Body of pancreas (tissue), 4 donors: ENCODE measurements at regions not wholly inside any gene's neighbourhood (a gene's known extent, or its start where the extent isn't known, plus 50 kb on each side); places are given as distances from the start of the nearest gene placed in this dataset.

Experiments used
- ATAC-seq: fragments of 150-250 bp; one replicate; pipeline ENCODE4 v1.9.1; 2016
- DNase-seq, 4 donors: peaks; one replicate each; pipeline ENCODE4 v3.0.0-alpha.2; 2019
- H3K27ac ChIP-seq, 4 donors: fragments of 200-600 bp; sonication (generic); 1 replicate in 3 of 4; 2 replicates in 1 of 4; pipeline versions ENCODE4 v1.5.1 to v1.6.1; 2016 to 2019; ENCODE audit warnings: mild to moderate bottlenecking in 1 of 4, mixed read lengths in 1 of 4, moderate library complexity in 1 of 4
- H3K27me3 ChIP-seq, 2 donors: fragments of 200-600 bp; sonication (generic); one replicate each; pipeline ENCODE4 v1.6.0; 2016; ENCODE audit warnings: mild to moderate bottlenecking in 1 of 2
- H3K36me3 ChIP-seq, 2 donors: fragments of 200-600 bp; sonication (generic); replicated peaks in 1 of 2; 2 replicates each; pipeline ENCODE4 v1.5.1; 2016; ENCODE audit warnings: low read depth in 2 of 2; ENCODE audit not compliant: insufficient read depth in 1 of 2
- H3K4me1 ChIP-seq: fragments of 200-600 bp; sonication (generic); one replicate; pipeline ENCODE4 v1.6.0; 2016
- H3K4me3 ChIP-seq, 2 donors: fragments of 200-600 bp; sonication (generic); 1 replicate in 1 of 2; 2 replicates in 1 of 2; pipeline ENCODE4 v1.5.1; 2016 to 2019
- H3K9me3 ChIP-seq, 3 donors: fragments of 200-600 bp; sonication (generic); 1 replicate in 2 of 3; 2 replicates in 1 of 3; pipeline ENCODE4 v1.5.1; 2016
- POLR2A ChIP-seq, 3 donors: fragments of 450-650 bp; IDR thresholded peaks; one replicate each; pipeline ENCODE4 v1.6.1; 2016; ENCODE audit warnings: antibody characterized with exemption in 3 of 3, mild to moderate bottlenecking in 2 of 3
- WGBS, 2 donors: methylation state at CpG; one replicate each; pipeline ENCODE4 v1.1.5; 2017; 5-methylcytosine and 5-hydroxymethylcytosine counted together
- intact Hi-C: fragments of 100-400 bp; cut with DNase I; formaldehyde crosslinking; loops from one replicate; pipeline ENCODE4 v1.15.1; 2023
- TF ChIP-seq, protein P1 (sequence below), 7 experiments: fragments of 450-650 bp in 4 of 7; fragments of 200-600 bp in 3 of 7; sonication (generic) in 3 of 7; IDR thresholded peaks; one replicate each; pipeline ENCODE4 v1.5.1; 2016 to 2019; ENCODE audit warnings: antibody characterized with exemption in 7 of 7

DNA sequence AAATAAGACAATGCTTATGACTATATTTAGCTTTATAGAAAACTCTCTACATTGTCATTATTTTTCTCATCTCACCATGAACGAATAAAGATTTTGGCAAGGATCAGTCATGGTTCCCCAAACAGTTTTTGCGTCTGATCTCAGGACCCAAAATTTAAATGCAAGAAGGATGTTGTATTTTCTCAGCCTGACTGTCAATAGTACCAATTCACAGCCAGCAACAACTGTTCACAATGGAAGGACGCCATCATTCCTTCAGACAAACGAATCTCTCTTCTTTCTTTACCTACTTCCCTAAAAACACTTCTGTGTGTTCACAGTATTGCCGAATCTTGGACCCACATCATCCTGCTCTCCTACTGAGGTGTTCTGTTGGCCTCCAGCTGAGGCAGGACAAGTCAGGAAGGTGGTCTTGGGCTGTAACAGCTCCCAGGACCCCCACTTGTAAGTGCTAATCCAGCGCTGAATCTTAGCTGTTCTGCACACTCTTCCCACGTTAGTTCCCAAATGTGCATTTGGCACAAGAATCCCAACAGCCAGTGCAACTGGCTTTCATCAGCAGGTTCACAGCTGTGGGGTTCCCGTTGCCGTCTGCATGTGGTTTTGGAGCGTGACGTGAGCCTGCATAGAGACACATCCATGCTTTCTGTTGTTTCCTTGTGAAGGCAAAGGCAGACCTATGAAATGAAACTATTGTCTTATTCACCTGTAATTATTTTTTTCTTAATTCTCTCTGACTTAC is 600.0 kb downstream of the QKI start:
- H3K27ac ChIP-seq, result no peak overlapping the region
- ATAC-seq (no peak), DNase-seq (no peak)
- TF ChIP-seq, protein P1, sequence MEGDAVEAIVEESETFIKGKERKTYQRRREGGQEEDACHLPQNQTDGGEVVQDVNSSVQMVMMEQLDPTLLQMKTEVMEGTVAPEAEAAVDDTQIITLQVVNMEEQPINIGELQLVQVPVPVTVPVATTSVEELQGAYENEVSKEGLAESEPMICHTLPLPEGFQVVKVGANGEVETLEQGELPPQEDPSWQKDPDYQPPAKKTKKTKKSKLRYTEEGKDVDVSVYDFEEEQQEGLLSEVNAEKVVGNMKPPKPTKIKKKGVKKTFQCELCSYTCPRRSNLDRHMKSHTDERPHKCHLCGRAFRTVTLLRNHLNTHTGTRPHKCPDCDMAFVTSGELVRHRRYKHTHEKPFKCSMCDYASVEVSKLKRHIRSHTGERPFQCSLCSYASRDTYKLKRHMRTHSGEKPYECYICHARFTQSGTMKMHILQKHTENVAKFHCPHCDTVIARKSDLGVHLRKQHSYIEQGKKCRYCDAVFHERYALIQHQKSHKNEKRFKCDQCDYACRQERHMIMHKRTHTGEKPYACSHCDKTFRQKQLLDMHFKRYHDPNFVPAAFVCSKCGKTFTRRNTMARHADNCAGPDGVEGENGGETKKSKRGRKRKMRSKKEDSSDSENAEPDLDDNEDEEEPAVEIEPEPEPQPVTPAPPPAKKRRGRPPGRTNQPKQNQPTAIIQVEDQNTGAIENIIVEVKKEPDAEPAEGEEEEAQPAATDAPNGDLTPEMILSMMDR (IDR thresholded peaks at IDR 0.05), result no peak
- TF ChIP-seq POLR2A (IDR thresholded peaks at IDR 0.05), result no peak
- no peaks in the 10 kb centered on the region for H3K27me3 ChIP-seq
- intact Hi-C loops, result no loop called here
- WGBS, 2 donors, result 54 to 58% methylated on average over 11 of the region's 11 CpGs
- no peaks in the 10 kb centered on the region for H3K4me1 ChIP-seq
- H3K4me3 ChIP-seq, result no peak overlapping the region
- H3K36me3 ChIP-seq, result no peaks in the 10 kb centered on the region
- no peaks in the 10 kb centered on the region for H3K9me3 ChIP-seq

DNA sequence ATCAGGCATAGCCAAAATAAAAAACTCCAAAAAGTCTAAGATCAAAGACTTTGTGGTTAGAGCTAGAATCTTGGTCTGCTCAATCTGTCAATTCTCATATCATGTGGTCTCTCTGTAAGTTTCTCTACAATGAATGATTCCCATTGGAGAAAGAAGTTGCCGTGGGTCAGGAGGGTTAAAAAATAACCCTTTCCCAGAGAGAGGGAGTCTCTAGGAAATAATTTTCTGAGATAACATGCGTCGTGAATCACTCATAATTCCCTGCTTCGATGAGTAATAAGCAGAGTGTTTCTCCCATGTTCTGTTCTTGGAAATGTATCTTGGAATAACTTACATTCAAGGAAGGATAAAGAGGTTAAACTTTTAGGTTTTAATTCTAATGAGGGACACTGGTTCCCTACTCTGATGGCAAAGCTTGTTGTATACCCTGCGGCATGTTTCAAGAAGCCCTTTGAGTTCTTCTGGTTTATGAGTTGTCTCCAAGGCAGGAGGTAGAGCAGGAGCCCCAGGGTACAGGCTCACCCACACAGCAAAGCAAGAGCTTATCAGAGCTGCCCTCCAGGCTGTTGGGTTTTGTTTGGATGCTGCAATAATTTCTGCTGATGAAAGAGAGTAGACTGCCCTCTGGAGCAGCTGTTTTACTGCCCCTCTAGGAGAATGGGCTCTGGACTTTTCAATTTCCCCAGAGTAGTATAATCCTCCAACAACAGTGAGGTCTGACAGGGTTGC is 599.1 kb downstream of the QKI start:
- intact Hi-C loops, result no loop called here
- TF ChIP-seq POLR2A (IDR thresholded peaks at IDR 0.05), result no peak
- no peaks in the 10 kb centered on the region for H3K27me3 ChIP-seq
- no peak overlapping the region for H3K4me3 ChIP-seq
- DNase-seq, result no peak
- no peaks in the 10 kb centered on the region for H3K36me3 ChIP-seq
- no peaks in the 10 kb centered on the region for H3K4me1 ChIP-seq
- ATAC-seq, result no peak
- WGBS, 2 donors, result 54 to 64% methylated on average over 5 of the region's 5 CpGs
- H3K27ac ChIP-seq, result no peak overlapping the region
- no peaks in the 10 kb centered on the region for H3K9me3 ChIP-seq

- Histone ChIP-seq H3K4me3 (no peak overlapping the region), H3K36me3 (no peaks in the 10 kb centered on the region), H3K9me3 (no peaks in the 10 kb centered on the region), H3K4me1 (no peaks in the 10 kb centered on the region), H3K27ac (no peak overlapping the region), H3K27me3 (no peaks in the 10 kb centered on the region)
- ATAC-seq (no peak), DNase-seq (no peak)
- intact Hi-C loops, result no loop called here
- TF ChIP-seq POLR2A (IDR thresholded peaks at IDR 0.05), result no peak
- TF ChIP-seq, protein P1 (IDR thresholded peaks at IDR 0.05), result no peak
- WGBS, 2 donors, result 57 to 66% methylated on average over 2 of the region's 2 CpGs
Observed at GRCh38 chr6:164011321-164011720, 596.8 kb downstream of the QKI start.

DNA sequence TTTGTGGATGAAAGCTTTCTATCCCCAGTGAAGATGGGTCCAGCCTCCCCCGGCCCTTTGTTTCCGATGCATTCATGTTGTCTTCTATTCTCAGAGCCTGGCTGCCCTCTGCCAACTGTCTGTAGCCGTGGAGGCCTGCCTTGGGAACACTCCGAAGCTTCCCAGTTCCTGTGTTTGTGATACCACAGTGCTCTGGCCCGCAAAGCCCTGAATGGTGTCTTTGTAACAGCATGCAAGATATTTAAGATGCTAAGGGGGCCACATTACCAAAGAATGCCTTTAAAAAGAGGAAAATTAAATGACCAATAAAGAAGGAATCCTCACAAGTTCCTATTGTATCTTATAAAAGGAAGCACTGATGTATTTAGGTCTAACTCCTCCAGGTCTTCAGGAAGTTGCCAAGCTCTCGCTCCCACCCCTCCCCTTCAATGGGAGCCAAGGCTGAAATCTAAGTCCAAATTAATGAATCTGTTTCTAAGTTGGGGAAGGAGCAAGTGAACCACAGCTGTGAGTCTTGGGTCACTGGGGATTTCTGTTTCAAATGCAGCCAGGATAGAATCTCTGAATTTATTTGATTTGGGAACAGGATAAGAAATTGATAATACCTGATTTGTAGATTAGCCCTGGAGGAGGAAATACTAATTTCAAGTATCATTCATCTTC is 596.1 kb downstream of the QKI start:
- TF ChIP-seq, protein P1 (IDR thresholded peaks at IDR 0.05), result no peak
- Histone ChIP-seq H3K9me3 (no peaks in the 10 kb centered on the region), H3K27ac (no peak overlapping the region), H3K4me3 (no peak overlapping the region), H3K4me1 (no peaks in the 10 kb centered on the region), H3K27me3 (no peaks in the 10 kb centered on the region), H3K36me3 (no peaks in the 10 kb centered on the region)
- ATAC-seq (no peak), DNase-seq (no peak)
- intact Hi-C loops, result no loop called here
- WGBS, 2 donors, result 69 to 76% methylated on average over 6 of the region's 6 CpGs

- no peak overlapping the region for H3K27ac ChIP-seq
- DNase-seq (no peak), ATAC-seq (no peak)
- H3K36me3 ChIP-seq, result no peaks in the 10 kb centered on the region
- intact Hi-C loops, result no loop called here
- no peaks in the 10 kb centered on the region for H3K4me1 ChIP-seq
- WGBS, 2 donors, result 58 to 83% methylated on average over 4 of the region's 4 CpGs
- H3K4me3 ChIP-seq, result no peak overlapping the region
- H3K9me3 ChIP-seq, result no peaks in the 10 kb centered on the region
- TF ChIP-seq, protein P1 (IDR thresholded peaks at IDR 0.05), result no peak
- H3K27me3 ChIP-seq, result no peaks in the 10 kb centered on the region
Observed at GRCh38 chr6:164008902-164009301, 594.4 kb downstream of the QKI start.
